ENCODE measurements at regions not wholly inside any gene's neighbourhood (a gene's known extent, or its start where the extent isn't known, plus 50 kb on each side); places are given as distances from the start of the nearest gene placed in this dataset.

DNA sequence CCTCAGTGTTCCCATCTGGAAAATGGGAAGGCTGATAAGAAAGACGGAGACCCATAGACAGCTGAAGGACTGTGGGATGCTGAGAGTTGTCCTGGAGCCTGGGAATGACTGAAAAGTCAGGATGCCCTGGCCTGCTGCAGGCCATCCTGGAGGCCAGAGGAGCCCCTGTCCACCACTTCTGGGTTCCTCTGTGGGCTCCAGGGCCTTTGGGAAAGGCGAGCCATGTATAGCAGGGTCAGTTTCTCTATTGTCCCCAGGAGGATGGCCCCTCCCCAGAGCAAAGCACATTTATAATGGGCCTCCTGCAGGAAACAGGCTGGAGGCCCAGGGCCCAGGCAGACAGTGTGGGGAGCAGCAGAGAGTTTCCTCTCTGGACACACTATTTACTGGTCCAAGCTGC lies 471.4 kb upstream of the MGMT start:
- H3K27me3 ChIP-seq, result no peaks in the 10 kb centered on the region
- no peak for DNase-seq
- no peak overlapping the region for H3K27ac ChIP-seq
- no peaks in the 10 kb centered on the region for H3K36me3 ChIP-seq
- H3K4me3 ChIP-seq, result no peak overlapping the region
- TF ChIP-seq CTCF (IDR thresholded peaks at IDR 0.05) (no peak), POLR2A (IDR thresholded peaks at IDR 0.05) (no peak), POLR2AphosphoS5 (IDR thresholded peaks at IDR 0.05) (no peak), EP300 (IDR thresholded peaks at IDR 0.05) (no peak)
- no peaks in the 10 kb centered on the region for H3K4me1 ChIP-seq
- 61 to 79% methylated on average over 2 of the region's 2 CpGs for WGBS, 2 donors
- H3K9me3 ChIP-seq, result no peaks in the 10 kb centered on the region
- intact Hi-C loops (cut with DNase I), result no loop called here

DNA sequence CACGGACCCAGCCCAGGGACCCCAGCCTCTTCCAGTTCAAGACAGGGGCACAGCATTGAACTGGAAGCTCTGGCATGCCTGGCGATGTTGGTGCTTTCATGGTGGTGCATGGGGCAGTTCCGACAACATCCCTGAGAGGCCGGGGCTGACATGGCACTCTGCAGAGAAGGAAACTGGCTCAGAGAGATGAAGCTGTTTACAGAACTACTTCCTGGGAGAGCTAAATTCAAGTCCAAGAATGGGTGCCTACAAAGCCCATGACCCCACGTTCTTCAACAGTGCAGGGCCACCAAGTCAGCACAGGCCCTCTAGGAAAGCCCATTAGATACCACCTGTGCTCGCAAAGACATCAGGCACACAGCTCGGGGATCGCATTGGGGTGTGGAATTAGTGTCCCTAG lies 470.9 kb upstream of the MGMT start:
- H3K27me3 ChIP-seq, result no peaks in the 10 kb centered on the region
- DNase-seq, result no peak
- no peaks in the 10 kb centered on the region for H3K4me1 ChIP-seq
- intact Hi-C loops (cut with DNase I), result no loop called here
- H3K4me3 ChIP-seq, result no peak overlapping the region
- TF ChIP-seq POLR2AphosphoS5 (IDR thresholded peaks at IDR 0.05) (no peak), CTCF (IDR thresholded peaks at IDR 0.05) (no peak), EP300 (IDR thresholded peaks at IDR 0.05) (no peak), POLR2A (IDR thresholded peaks at IDR 0.05) (no peak)
- no peaks in the 10 kb centered on the region for H3K9me3 ChIP-seq
- H3K27ac ChIP-seq, result no peak overlapping the region
- no peaks in the 10 kb centered on the region for H3K36me3 ChIP-seq
- 87 to 88% methylated on average over 8 of the region's 8 CpGs for WGBS, 2 donors

- H3K27me3 ChIP-seq, result no peaks in the 10 kb centered on the region
- 69 to 89% methylated on average over 10 of the region's 10 CpGs for WGBS, 2 donors
- no peak overlapping the region for H3K27ac ChIP-seq
- intact Hi-C loops (cut with DNase I), result no loop called here
- no peaks in the 10 kb centered on the region for H3K9me3 ChIP-seq
- no peak for TF ChIP-seq POLR2A (IDR thresholded peaks at IDR 0.05)
- no peak overlapping the region for H3K4me3 ChIP-seq
- H3K36me3 ChIP-seq, result no peaks in the 10 kb centered on the region
- DNase-seq, result no peak
- no peaks in the 10 kb centered on the region for H3K4me1 ChIP-seq
Observed at GRCh38 chr10:128998101-128998805, 468.8 kb upstream of the MGMT start.

- H3K4me1 ChIP-seq, result no peaks in the 10 kb centered on the region
- no peaks in the 10 kb centered on the region for H3K36me3 ChIP-seq
- no peak overlapping the region for H3K27ac ChIP-seq
- no peak for TF ChIP-seq POLR2AphosphoS5 (IDR thresholded peaks at IDR 0.05)
- no peak for TF ChIP-seq CTCF (IDR thresholded peaks at IDR 0.05)
- TF ChIP-seq POLR2A (IDR thresholded peaks at IDR 0.05), result no peak
- no peak for TF ChIP-seq EP300 (IDR thresholded peaks at IDR 0.05)
- H3K4me3 ChIP-seq, result no peak overlapping the region
- H3K27me3 ChIP-seq, result no peaks in the 10 kb centered on the region
- DNase-seq, result no peak
- H3K9me3 ChIP-seq, result peaks cover 0 to 5% (median 1%) of the 10 kb centered on the region in 4 donors
- intact Hi-C loops (cut with DNase I), result no loop called here
- WGBS, 2 donors, result 67 to 76% methylated on average over 9 of the region's 9 CpGs
Observed at GRCh38 chr10:129004398-129004797, 462.6 kb upstream of the MGMT start.

- no peak for TF ChIP-seq POLR2A (IDR thresholded peaks at IDR 0.05)
- TF ChIP-seq CTCF (IDR thresholded peaks at IDR 0.05), result no peak
- Histone ChIP-seq H3K4me3 (no peak overlapping the region), H3K27me3 (no peaks in the 10 kb centered on the region), H3K4me1 (no peaks in the 10 kb centered on the region), H3K9me3 (peaks cover 0 to 5% (median 1%) of the 10 kb centered on the region in 4 donors), H3K36me3 (no peaks in the 10 kb centered on the region), H3K27ac (no peak overlapping the region)
- no peak for DNase-seq
- WGBS, 2 donors, result 82 to 89% methylated on average over 8 of the region's 8 CpGs
- intact Hi-C loops (cut with DNase I), result no loop called here
Observed at GRCh38 chr10:129005080-129005479, 462.0 kb upstream of the MGMT start.

Measured in sigmoid colon (tissue), 6 donors.